AG10803 (cell line): ENCODE measurements at regions not wholly inside any gene's neighbourhood (a gene's known extent, or its start where the extent isn't known, plus 50 kb on each side); places are given as distances from the start of the nearest gene placed in this dataset.
A peak's percentile ranks its signal among the peaks of the same experiment; 100 is the strongest.

ENCODE experiments used
- DNase-seq: peaks from one replicate; pipeline ENCODE4 v3.0.0; 2010; ENCODE audit warnings: low read depth
- H3K4me3 ChIP-seq: 2 replicates; pipeline ENCODE4 v1.5.1; 2011; ENCODE audit warnings: mild to moderate bottlenecking, low read length, control low read depth
- TF ChIP-seq, protein P1 (sequence below): conservative IDR thresholded peaks from 2 replicates; pipeline ENCODE4 v1.5.1; 2011; ENCODE audit warnings: mild to moderate bottlenecking, low read length, control low read depth, inconsistent platforms

GRCh38 chr20:48102931-48103660 lies 317.8 kb upstream of the SULF2 start:
- H3K4me3 ChIP-seq, result no peak overlapping the region
- peak; percentile 13 for DNase-seq
- TF ChIP-seq, protein P1, sequence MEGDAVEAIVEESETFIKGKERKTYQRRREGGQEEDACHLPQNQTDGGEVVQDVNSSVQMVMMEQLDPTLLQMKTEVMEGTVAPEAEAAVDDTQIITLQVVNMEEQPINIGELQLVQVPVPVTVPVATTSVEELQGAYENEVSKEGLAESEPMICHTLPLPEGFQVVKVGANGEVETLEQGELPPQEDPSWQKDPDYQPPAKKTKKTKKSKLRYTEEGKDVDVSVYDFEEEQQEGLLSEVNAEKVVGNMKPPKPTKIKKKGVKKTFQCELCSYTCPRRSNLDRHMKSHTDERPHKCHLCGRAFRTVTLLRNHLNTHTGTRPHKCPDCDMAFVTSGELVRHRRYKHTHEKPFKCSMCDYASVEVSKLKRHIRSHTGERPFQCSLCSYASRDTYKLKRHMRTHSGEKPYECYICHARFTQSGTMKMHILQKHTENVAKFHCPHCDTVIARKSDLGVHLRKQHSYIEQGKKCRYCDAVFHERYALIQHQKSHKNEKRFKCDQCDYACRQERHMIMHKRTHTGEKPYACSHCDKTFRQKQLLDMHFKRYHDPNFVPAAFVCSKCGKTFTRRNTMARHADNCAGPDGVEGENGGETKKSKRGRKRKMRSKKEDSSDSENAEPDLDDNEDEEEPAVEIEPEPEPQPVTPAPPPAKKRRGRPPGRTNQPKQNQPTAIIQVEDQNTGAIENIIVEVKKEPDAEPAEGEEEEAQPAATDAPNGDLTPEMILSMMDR, result no peak

DNA sequence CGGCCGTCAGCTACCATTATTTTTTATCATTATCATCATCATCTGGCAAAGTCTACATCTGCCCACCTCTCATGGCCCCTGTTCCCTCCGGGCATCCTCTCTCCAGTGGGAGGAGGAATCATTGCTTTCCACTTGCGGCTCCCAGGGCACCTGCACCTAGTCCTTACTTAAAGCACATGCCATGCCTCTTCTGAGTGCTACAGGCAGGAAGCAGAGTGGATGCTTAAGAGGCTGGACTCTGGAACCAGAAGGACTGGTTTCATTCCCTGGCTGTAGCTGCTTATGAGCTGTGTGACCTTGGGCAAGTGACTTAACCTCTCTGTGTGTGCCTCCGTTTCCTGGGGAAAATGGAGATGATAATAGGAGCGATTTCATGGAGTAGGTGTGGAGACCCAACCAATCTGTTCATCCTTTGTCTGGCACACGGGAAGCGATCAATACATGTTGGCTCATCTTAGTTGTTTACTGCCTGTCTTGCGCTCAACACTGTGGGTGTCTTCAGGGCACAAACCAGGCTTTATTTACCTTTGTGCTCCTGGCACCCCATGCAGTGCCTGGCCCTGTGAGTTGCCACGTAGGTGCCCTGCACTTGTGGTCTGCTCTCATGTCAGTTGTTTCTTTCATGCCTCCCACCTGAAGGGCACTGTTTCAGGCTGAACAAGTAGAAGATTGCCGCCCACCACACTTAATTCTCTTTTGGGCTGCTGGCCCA lies 317.0 kb upstream of the SULF2 start:
- no peak for DNase-seq
- no peak overlapping the region for H3K4me3 ChIP-seq
- TF ChIP-seq, protein P1, result no peak

GRCh38 chr20:48100483-48100882 lies 315.2 kb upstream of the SULF2 start:
- no peak for DNase-seq
- TF ChIP-seq, protein P1, result no peak
- no peak overlapping the region for H3K4me3 ChIP-seq

DNA sequence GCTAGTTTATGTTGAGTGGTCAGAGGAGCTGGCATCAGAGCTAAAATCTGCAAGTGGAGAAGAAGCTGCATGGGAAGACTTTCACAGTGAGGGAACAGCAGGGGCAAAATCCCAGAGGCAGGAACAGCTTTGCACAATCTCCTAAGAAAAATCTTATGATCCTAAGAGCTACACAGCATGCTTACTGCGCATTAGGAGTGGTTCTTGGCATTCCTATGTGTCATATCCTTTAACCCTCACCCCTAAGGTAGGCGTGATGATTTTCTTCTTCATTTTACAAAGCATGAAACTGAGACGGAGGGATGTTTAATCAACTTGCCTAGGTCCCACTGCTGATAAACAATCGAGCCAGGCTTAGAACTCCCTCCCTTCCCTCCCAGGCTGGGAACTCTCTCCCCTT lies 313.6 kb upstream of the SULF2 start:
- DNase-seq, result no peak
- TF ChIP-seq, protein P1, result no peak

GRCh38 chr20:48098099-48098498 lies 312.8 kb upstream of the SULF2 start:
- no peak overlapping the region for H3K4me3 ChIP-seq
- TF ChIP-seq, protein P1, result no peak
- no peak for DNase-seq

More for the DNA sequence above, 313.6 kb upstream of the SULF2 start:
- no peak overlapping the region for H3K4me3 ChIP-seq

- no peak overlapping the region for H3K4me3 ChIP-seq
- TF ChIP-seq, protein P1, result no peak
- no peak for DNase-seq
These were observed 311.9 kb upstream of the SULF2 start for GRCh38 chr20:48096957-48097890.
